Vagina (tissue), 2 donors: ENCODE measurements at regions not wholly inside any gene's neighbourhood (a gene's known extent, or its start where the extent isn't known, plus 50 kb on each side); places are given as distances from the start of the nearest gene placed in this dataset.

ENCODE experiments used
- POLR2A ChIP-seq, 2 donors: fragments of 450-650 bp; IDR thresholded peaks; one replicate each; pipeline ENCODE4 v1.6.1; 2017; ENCODE audit warnings: antibody characterized with exemption in 2 of 2, mild to moderate bottlenecking in 2 of 2, moderate library complexity in 2 of 2
- POLR2AphosphoS5 ChIP-seq, 2 donors: sonication (generic); formaldehyde crosslinking; IDR thresholded peaks; one replicate each; pipeline ENCODE4 v1.9.0; 2017; ENCODE audit warnings: antibody characterized with exemption in 2 of 2, mild to moderate bottlenecking in 2 of 2, low read depth in 1 of 2; ENCODE audit not compliant: insufficient read depth in 1 of 2
- TF ChIP-seq, protein P1 (sequence below), 3 experiments: fragments of 450-650 bp in 2 of 3; fragments of 200-600 bp in 1 of 3; sonication (generic) in 1 of 3; IDR thresholded peaks; one replicate each; pipeline ENCODE4 v1.5.1; 2017 to 2019; ENCODE audit warnings: antibody characterized with exemption in 3 of 3, mild to moderate bottlenecking in 2 of 3, moderate library complexity in 2 of 3

DNA sequence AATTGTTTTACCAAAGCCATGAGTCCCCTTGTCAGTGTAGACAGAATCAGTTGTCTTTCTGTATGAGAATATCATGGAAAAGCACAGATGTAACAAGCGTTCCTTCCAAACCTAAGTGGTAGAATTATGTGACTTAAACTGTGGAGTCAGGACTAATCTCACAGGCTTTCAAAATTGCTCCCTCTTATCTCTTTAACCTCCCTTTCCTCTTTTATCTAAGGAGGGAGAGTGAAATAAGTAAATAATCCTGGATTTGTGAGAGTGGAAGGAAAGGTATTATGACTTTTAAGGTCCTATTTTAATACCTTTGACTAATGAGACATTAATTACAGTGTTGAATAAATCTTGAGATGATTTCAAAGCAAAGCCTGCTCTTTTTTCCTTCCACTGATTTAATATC lies 52.4 kb upstream of the LIFR start:
- TF ChIP-seq, protein P1, sequence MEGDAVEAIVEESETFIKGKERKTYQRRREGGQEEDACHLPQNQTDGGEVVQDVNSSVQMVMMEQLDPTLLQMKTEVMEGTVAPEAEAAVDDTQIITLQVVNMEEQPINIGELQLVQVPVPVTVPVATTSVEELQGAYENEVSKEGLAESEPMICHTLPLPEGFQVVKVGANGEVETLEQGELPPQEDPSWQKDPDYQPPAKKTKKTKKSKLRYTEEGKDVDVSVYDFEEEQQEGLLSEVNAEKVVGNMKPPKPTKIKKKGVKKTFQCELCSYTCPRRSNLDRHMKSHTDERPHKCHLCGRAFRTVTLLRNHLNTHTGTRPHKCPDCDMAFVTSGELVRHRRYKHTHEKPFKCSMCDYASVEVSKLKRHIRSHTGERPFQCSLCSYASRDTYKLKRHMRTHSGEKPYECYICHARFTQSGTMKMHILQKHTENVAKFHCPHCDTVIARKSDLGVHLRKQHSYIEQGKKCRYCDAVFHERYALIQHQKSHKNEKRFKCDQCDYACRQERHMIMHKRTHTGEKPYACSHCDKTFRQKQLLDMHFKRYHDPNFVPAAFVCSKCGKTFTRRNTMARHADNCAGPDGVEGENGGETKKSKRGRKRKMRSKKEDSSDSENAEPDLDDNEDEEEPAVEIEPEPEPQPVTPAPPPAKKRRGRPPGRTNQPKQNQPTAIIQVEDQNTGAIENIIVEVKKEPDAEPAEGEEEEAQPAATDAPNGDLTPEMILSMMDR (IDR thresholded peaks at IDR 0.05), result no peak
- TF ChIP-seq POLR2A (IDR thresholded peaks at IDR 0.05) (no peak), POLR2AphosphoS5 (IDR thresholded peaks at IDR 0.05; ENCODE audit: insufficient read depth in 1 of 2, low read depth in 1 of 2) (no peak)
